Putamen (tissue), 1 donor: ENCODE measurements at regions not wholly inside any gene's neighbourhood (a gene's known extent, or its start where the extent isn't known, plus 50 kb on each side); places are given as distances from the start of the nearest gene placed in this dataset.
"Not testable (repeated sequence)": the region's sequence is repeated elsewhere in the genome, so short reads cannot be mapped to it uniquely, and the experiment has no call there.

ENCODE experiments used
- DNase-seq: peaks from one replicate; pipeline ENCODE4 v3.0.0-alpha.2; 2016; ENCODE audit warnings: low spot score

GRCh38 chr1:194698908-194699318 is 1512.5 kb upstream of the B3GALT2 start:
- DNase-seq, result no peak

DNA sequence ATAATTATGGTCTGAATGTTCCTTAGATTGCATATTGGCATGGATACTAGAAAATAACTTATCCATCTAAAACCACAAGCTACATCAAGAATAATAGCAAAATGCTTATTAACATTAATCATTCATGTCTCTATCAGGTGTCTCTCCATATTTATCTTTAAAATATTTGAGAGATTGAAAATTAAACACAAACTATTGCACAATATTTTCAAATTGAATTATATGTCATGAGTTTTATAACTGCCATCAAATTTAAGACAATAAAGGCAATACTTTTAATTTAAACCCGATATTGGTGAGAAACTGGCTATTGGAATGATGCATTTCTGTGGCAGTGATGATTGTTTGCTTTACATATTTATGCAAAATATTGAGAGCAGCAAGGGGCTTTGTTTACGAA is 1506.8 kb upstream of the B3GALT2 start:
- no peak for DNase-seq

DNA sequence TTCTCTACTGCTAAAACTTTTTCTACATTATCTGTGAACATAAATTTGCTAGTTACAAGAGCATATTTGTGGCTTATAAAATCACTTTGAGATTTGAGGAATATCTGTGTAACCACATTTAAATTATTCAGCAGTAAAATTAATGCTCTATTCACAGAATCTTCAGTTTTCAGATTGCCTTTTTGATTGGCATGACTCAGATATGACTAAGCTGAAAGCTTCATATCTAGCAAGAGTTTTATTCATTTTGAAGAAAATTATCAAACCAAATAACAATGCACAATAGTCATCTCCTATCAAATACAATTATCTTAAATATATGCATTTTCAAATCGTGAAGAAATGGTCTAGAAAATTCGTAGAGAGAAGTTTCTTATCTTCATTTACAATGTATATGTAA is 1498.2 kb upstream of the B3GALT2 start:
- DNase-seq, result peak; percentile 6

GRCh38 chr1:194658090-194658439 is 1471.7 kb upstream of the B3GALT2 start:
- DNase-seq, result no peak

- peak; percentile 34 for DNase-seq
Observed at GRCh38 chr1:194654956-194655355, 1468.5 kb upstream of the B3GALT2 start.

DNA sequence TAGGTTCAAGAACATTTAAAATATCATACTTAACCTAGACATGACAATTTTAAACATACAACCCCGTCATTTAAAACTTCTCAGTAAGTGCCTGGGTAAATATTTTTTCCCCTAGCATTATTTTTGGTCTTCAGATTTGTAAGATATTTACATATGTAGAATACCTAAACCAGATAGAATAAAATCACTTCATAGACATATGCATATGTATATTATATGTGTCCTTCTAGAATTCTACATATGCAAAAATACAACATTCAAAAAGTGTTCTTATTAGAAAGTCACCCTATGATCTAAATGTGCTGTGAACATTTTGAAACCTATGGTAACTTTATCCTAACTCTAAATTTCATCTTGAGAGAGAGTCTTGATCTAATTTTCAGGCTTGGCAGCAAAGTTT is 1467.0 kb upstream of the B3GALT2 start:
- DNase-seq, result no peak

GRCh38 chr1:194647118-194647517 is 1460.7 kb upstream of the B3GALT2 start:
- DNase-seq, result no peak

DNA sequence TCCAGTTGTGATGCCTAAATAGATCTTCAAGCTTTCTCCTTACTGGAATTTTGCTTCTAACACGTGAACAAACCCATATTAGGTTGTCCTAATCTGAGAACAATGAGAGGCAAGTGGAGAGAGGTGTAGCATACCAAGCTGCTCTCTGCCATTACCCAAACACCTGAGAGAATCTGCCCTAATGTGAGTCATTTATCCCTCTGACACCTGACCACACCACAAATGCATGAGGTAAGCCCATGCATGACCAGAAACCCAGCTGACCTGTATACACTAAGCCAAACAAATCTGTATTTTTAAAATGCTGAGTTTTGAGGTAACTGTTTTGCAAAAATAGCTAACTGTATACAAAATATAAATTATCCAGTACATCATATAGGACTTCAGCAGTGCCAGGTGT is 1458.1 kb upstream of the B3GALT2 start:
- no peak for DNase-seq

GRCh38 chr1:194640322-194640721 is 1453.9 kb upstream of the B3GALT2 start:
- no peak for DNase-seq

DNA sequence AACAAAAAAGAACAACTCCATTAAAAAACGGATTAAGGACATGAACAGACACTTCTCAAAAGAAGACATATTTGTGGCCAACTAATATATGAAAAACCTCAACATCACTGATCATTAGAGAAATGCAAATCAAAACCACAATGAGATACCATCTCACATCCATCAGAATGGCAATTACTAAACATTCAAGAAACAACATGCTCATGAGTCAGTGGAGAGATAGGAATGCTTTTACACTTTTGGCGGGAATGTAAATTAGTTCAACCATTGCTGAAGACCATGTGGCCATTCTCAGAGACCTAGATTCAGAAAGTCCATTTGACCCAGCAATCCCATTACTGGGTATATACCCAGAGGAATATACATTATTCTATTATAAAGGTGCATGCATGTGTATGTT is 1442.6 kb upstream of the B3GALT2 start:
- no peak for DNase-seq

DNA sequence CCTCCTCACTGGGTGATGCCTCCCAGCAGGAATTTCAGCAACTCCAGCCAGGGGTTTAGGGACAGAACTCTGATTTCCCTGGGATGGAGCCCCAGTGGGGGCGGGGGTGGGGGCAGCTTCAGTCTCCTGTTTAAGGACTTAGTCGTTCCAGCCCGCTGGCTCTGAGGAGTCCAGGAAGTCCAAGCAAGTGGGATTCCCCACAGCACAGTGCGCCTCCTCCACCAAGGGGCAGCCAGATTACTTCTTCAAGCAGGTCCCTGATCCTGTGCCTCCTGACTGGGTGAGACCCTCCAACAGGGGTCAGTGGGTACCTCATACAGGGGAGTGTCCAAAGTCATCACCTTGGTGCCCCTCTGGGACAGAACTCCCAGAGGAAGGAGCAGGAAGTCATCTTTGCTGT is 1438.4 kb upstream of the B3GALT2 start:
- DNase-seq, result no peak

DNA sequence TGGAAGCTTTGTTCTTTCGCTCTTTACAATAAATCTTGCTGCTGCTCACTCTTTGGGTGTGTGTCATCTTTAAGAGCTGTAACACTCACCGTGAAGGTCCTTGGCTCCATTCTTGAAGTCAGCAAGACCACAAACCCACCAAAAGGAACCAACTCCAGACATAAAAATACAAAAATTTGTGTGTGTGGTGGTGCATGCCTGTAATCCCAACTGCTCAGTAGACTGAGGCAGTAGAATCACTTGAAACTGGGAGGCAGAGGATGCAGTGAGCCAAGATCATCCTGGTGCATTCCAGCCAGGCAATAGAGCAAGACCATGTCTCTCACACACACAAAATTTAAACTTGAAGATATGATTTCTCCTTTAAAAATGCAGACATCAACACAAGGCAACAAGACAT is 1431.7 kb upstream of the B3GALT2 start:
- DNase-seq, result no peak

DNA sequence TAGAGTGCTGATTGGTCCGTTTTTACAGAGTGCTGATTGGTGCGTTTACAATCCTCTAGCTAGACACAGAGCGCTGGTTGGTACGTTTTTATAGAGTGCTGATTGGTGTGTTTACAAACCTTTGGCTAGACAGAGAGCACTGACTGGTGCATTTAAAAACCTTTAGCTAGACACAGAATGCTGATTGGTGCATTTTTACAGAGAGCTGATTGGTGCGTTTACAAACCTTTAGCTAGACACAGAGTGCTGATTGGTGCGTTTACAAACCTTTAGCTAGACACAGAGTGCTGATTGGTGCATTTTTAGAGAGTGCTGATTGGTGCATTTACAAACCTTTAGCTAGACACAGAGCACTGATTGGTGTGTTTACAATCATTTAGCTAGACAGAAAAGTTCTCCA is 1430.9 kb upstream of the B3GALT2 start:
- not testable (repeated sequence) for DNase-seq

DNA sequence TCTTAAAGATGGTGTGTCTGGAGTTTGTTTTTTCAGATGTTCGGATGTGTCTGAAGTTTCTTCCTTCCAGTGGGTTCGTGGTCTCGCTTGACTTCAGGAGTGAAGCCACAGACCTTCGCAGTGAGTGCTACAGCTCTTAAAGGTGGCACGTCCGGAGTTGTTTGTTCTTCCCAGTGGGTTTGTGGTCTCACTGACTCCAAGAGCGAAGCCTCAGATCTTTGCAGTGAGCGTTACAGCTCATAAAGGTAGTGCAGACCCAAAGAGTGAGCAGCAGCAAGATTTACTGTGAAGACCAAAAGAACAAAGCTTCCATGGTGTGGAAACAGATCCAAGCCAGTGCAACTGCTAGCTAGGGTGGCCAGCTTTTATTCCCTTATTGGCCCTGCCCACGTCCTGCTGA is 1430.4 kb upstream of the B3GALT2 start:
- no peak for DNase-seq

- no peak for DNase-seq
Observed at GRCh38 chr1:194602184-194602583, 1415.8 kb upstream of the B3GALT2 start.

DNA sequence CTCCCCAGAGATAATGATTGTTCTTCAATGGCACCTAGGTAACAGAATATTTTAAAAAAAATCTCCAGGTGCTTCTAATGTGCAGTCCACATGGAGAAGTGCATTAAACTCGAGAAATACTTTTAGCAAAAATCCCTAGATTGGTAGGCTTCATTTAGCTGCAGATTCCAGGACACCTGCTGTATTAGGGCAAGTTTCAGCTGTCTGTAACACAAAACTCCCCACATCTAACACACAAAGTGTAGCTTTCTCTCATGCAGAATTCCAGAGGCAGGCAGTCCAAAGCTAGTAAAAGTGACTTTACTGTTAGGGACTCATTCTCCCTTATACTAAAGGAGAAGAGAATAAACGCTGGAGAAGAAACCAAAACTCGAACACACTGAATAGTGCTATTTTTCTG is 1414.3 kb upstream of the B3GALT2 start:
- no peak for DNase-seq

GRCh38 chr1:194598098-194598497 is 1411.7 kb upstream of the B3GALT2 start:
- DNase-seq, result no peak

DNA sequence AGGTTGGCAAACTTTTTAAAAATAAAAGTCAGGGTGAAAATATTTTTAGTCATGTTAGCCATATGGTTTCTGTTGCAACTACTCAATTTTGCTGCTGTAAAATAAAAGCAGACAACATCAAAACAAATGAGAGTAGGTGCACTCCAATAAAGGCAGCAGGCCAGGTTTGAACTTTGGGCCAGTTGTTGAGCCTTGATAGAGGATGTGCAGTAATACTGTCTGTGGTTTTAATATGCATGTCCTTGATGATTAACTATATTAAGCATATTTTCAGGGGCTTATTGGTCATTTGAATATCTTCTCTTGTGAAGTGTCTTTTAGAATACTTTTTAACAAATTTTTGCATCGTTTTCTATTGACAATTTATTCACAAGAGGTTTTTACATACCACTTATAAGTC is 1399.9 kb upstream of the B3GALT2 start:
- no peak for DNase-seq

GRCh38 chr1:194584052-194584451 is 1397.6 kb upstream of the B3GALT2 start:
- DNase-seq, result no peak

DNA sequence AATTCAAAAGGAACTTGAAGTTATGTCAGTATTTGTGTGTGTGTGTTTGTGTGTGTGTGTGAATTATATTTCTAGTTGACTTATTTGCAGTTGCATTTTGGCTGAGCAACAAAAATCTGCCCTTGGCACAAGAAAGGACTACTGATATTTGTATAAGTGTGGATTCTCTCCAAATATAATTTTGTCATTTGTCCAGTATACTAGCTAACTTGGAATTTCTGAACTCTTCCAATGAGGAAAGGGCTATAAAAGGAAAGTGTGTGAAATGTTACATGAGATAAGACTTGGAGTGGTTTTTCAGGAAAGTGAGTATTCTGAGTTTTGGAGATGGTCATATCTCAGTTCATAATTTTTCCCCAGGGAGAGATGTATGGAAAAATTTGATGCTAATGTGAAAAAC is 1384.1 kb upstream of the B3GALT2 start:
- no peak for DNase-seq

GRCh38 chr1:194568610-194569009 is 1382.2 kb upstream of the B3GALT2 start:
- no peak for DNase-seq

- DNase-seq, result no peak
Observed at GRCh38 chr1:194548071-194548470, 1361.7 kb upstream of the B3GALT2 start.

GRCh38 chr1:194544012-194544411 is 1357.6 kb upstream of the B3GALT2 start:
- DNase-seq, result no peak

DNA sequence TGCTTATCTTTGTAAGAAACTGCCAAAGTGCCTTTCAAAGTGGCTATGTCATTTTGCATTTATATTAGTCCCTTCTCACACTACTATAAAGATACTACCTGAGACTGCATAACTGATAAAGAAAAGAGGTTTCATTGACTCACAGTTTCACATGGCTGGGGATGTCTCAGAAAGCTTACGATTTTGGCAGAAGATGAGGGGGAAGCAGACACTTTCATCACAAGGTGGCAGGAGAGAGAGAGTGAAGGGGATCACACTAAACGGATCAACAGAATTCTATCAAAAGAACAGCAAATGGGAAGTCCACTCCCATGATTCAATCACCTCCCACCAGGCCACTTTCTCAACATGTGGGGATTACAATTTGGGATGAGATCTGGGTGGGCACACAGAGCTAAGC is 1352.0 kb upstream of the B3GALT2 start:
- no peak for DNase-seq

DNA sequence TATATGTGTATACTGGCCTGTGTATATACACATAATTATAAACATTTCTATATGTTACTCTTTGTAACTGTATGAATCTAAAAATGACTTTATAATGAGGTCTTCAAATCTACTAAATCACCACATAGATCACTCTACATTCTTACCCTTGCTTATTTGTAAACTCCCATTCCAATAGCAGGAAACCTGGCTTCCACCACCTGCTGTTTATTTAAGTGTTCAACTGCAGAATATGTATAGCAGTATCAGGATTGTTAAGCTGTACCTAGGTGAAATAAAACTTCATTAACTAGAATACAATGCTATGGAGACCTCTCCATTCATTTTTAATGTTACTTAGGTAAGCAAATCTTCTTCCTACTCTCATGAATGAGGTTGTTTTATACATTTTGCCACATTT is 1351.1 kb upstream of the B3GALT2 start:
- no peak for DNase-seq
